Choroid plexus epithelial cell (primary cell): ENCODE measurements at regions not wholly inside any gene's neighbourhood (a gene's known extent, or its start where the extent isn't known, plus 50 kb on each side); places are given as distances from the start of the nearest gene placed in this dataset.
A peak's percentile ranks its signal among the peaks of the same experiment; 100 is the strongest.

ENCODE experiments used
- DNase-seq: peaks from one replicate; pipeline ENCODE4 v3.0.0-alpha.2; 2010; ENCODE audit warnings: low read depth
- H3K4me3 ChIP-seq: 2 replicates; pipeline ENCODE4 v1.5.1; 2011; ENCODE audit warnings: low read depth, mild to moderate bottlenecking, control low read depth, low read length, moderate library complexity
- TF ChIP-seq, protein P1 (sequence below): conservative IDR thresholded peaks from 2 replicates; pipeline ENCODE4 v1.5.1; 2011; ENCODE audit warnings: low read depth, mild to moderate bottlenecking, control low read depth, inconsistent platforms, low read length, moderate library complexity

DNA sequence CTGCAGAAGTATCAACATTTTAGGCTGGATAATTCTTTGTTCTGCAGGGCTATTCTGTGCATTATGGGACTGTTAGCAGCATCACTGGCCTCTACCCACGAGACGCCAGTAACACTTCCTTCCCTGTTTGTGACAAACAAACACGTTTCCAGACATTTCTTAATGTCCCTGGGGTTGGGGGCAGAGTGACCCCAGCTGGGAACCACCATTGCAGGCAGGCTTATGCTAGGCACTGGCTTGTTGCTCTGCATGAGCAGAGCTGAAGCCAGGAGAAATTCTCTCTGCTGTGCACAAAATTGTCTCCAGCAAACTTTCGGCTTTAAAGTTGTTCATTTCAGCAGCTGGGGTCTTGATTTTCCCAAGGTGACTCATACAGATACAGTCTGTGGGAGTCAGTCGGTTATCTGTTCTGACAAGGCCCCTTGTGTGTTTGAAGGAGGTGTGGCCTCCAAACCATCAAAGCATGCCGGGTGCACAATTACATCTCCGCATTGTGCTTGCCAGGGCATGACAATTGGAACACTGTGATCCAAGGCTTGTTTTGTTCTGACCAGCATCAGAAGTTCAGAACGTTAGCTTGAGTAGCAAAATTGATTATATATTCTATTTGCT, 156.4 kb upstream of the BOD1L1 start:
- TF ChIP-seq, protein P1, sequence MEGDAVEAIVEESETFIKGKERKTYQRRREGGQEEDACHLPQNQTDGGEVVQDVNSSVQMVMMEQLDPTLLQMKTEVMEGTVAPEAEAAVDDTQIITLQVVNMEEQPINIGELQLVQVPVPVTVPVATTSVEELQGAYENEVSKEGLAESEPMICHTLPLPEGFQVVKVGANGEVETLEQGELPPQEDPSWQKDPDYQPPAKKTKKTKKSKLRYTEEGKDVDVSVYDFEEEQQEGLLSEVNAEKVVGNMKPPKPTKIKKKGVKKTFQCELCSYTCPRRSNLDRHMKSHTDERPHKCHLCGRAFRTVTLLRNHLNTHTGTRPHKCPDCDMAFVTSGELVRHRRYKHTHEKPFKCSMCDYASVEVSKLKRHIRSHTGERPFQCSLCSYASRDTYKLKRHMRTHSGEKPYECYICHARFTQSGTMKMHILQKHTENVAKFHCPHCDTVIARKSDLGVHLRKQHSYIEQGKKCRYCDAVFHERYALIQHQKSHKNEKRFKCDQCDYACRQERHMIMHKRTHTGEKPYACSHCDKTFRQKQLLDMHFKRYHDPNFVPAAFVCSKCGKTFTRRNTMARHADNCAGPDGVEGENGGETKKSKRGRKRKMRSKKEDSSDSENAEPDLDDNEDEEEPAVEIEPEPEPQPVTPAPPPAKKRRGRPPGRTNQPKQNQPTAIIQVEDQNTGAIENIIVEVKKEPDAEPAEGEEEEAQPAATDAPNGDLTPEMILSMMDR, result no peak
- H3K4me3 ChIP-seq, result no peak overlapping the region
- DNase-seq, result peak; percentile 20

DNA sequence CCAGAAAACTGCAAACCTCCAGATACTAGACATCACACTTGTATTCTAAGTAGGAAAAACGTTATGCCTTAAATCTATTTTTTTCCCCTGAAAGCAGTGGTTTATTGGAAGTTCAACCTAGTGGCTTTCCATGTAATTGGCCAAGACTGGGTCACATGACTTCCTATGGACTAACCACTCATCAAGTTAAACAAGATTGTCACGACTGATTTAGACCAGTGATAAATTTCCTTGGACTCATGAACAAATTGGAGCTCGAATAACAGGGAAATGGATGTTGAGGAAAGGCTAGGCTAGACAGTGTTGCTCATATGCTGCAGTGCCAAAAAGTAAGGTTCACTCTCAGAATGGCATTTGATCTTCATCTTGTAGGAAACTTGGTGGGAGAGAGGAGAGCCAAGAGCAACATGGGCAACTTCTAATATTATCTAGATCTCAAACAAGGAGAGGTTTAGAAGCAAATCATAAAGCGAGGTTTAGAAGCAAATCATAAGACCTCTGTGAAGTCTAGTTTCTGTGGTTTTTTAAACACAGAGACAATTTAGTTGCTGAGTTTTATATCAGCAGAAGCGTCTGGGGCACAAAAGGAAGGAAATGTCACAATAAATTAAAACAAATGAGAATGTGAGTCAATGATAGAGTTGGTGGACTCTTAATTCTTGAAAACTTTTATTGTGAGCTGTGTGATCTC, 165.6 kb upstream of the BOD1L1 start:
- H3K4me3 ChIP-seq, result no peak overlapping the region
- no peak for DNase-seq
- TF ChIP-seq, protein P1, result no peak

DNA sequence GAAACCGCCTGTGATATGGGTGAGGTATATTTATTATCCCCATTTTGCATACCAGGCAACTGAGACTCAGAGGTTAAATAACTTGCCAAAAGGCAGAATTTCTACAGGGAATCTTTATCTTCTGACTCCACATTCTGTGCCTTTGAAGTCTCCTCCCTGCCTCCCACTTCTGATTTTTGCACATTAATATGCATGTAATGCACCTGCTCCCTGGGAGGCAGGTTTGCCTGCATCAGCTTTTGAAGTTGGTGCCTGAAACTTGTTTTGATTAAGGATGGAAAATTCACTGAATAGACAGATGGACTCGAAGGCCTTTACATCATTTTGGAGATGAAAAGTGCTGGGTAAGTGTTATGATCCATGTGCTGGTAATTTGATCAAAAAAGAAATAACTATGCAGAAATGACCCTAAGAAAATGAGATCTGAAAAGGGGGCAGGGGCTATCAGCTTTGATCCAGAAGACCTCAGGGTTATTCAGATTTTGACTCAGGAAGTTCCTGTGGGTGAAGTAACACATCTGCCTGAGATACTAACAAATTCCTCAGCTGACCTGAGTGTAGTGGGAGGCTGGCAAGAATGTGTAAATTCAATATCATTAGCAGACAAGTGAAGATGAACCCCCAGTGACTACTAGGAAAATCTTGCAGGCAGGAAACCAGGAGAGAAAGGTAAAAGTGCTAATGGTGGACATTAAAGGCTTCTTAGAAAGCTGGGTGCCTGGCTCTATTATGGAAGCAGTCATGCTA, 167.5 kb upstream of the BOD1L1 start:
- DNase-seq, result no peak
- H3K4me3 ChIP-seq, result no peak overlapping the region
- TF ChIP-seq, protein P1, result no peak

DNA sequence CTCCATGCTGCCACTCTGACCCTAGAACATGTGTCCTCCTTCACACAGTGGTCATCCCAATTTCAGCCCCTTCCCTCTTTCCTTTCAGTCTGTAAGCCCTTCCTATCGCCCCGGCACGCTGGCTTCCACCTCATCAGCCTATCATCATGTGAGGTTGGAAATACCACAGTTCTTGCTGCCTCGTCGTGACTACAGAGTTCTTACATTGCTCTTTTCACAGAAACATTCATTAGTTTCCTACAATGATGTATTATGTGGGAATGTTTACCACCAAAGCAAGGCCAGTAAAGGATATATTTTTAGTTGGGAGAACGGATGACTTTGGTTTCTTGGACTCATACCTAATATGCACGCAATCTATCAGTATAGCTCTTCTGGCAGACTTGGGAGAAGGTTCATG, 169.5 kb upstream of the BOD1L1 start:
- DNase-seq, result no peak
- TF ChIP-seq, protein P1, result no peak
- no peak overlapping the region for H3K4me3 ChIP-seq

DNA sequence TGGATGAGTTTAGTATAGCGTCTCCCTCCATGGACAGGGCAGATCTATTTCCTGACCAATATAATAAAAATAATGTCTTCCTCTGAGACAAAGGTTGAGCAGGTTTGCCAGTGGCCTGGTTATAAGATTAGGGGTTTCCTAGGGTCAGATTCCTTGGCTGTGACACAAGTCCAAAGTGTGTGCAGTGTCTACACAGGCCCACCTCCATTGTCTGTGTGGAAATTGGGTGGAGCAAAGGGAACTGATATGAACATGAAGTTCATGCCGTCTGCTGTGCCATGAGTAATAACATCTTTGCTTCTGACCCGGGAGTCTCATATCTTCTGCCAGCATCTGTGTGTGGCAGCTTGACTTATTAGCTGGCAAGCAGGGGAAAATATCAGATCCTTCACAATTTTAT, 187.7 kb upstream of the BOD1L1 start:
- DNase-seq, result no peak
- no peak overlapping the region for H3K4me3 ChIP-seq
- TF ChIP-seq, protein P1, result no peak

DNA sequence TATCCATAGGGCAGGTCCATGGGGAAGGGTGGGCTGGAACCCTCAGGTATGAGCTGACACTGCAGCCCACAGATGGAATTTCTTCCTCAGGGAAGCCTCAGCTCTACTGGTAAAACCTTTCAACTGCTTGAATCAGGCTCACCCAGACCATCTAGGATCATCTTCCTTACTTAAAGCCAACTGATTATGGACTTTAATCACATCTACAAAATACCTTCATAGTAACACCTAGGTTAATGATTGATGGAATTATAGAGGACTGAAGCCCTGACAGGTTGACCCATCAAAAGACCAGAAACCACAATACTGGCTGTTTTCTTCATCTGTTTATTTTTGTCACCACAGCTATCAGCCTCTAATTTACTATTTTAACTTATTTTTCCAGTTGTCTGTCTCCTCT, 188.9 kb upstream of the BOD1L1 start:
- no peak overlapping the region for H3K4me3 ChIP-seq
- TF ChIP-seq, protein P1, result no peak
- no peak for DNase-seq
